GM21576 (cell line): ENCODE measurements at regions not wholly inside any gene's neighbourhood (a gene's known extent, or its start where the extent isn't known, plus 50 kb on each side); places are given as distances from the start of the nearest gene placed in this dataset.

Experiments
- ATAC-seq: cut with Tn5 transposase; IDR thresholded peaks from one replicate; pipeline ENCODE4 v1.9.1; 2021; ENCODE audit warnings: mild to moderate bottlenecking, moderate library complexity; ENCODE audit not compliant: unreplicated experiment

- ATAC-seq: no peak
These were observed 861.9 kb downstream of the NTRK3 start for GRCh38 chr15:87394676-87395075.

- no peak for ATAC-seq
These were observed 868.8 kb downstream of the NTRK3 start for GRCh38 chr15:87387766-87388165.

GRCh38 chr15:87374339-87374738, 882.2 kb downstream of the NTRK3 start:
- ATAC-seq: no peak

GRCh38 chr15:87369269-87369668, 887.3 kb downstream of the NTRK3 start:
- no peak for ATAC-seq

DNA sequence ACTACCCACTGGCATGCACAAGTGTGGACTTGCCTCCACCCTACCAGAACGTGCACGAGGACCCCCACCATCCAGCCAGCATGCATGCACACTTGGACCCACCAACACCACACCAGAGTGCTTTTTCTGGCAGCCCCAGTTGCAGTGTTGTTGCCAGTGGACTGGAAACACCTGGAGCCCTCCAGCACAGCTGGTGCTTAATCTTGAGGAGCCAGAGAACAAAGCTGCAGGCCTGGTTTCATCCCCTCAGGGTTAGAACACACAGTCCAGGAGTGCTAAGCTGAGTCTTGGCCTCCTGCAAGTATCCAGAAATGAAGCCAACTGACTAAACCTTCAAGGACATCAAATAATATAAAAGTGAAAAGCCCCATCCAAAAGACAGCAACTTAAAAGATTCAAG, 888.0 kb downstream of the NTRK3 start:
- no peak for ATAC-seq

DNA sequence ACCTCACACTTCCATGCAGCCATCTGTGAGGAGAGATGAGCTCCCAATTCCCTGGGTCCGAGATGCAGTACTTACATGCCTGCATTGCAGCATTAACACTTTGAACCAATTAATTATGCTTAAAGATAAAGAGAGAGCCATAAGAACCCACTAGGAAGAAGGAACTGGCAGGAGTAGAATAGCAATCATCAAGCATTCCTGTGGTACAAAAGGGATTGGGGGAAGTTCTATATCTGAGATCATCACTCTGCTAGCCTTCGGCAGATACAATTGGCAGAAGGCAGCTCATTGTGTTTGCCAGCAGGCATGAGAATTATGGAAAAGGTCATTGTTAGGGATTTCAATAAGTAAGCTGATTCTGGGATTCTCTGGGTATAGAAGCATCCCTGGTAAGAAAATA, 891.4 kb downstream of the NTRK3 start:
- ATAC-seq: no peak

- ATAC-seq: no peak
These were observed 894.0 kb downstream of the NTRK3 start for GRCh38 chr15:87362531-87362930.

DNA sequence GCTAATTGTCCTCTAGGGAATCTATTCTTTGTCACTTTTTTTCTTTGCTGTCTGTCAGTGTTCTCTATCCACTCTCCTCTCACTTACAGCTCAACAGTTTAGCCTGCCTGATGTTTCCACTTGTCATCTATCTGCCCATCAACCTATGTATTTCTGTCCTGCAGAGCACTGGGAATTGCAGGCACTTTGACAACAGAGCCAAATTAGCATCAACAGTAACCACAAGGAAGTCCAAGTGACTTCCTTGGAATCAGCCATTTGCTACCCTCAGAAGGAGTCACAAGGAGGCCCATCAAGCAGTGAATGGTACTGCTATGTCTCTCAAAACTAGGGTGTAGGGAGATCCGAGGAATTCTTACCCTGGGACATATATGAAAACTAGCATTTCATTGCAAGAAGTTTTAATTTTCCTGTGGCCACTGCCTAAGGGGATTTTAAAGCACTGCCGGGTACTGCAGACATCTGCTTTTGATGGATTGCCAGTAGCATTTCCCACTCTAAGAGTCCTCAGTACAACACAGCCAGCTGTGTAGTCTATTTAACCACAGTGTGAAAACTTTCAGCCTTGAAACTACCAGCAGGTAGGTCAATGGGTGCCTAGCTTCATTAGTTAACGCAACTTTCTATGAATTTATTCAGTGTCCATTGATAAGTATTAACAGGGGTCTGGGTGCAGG, 898.8 kb downstream of the NTRK3 start:
- no peak for ATAC-seq

DNA sequence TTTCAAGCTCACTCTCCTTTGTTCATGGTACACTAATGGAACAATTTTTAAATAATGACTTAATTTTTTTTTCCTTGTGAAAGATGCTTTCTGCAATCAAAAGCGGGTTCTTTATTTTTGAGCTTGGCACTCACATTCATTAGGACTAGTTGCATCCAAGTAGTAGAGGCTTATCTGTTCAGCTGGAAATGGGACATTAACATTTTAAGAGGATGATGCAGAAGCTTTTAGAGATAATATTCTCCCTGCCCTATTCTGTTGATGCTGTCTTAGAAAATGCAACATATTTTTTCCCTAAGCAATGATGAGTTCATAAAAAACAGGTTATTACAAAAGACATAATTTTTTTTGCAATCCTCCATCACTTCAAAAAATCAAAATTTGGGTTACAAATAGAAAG, 900.6 kb downstream of the NTRK3 start:
- no peak for ATAC-seq

DNA sequence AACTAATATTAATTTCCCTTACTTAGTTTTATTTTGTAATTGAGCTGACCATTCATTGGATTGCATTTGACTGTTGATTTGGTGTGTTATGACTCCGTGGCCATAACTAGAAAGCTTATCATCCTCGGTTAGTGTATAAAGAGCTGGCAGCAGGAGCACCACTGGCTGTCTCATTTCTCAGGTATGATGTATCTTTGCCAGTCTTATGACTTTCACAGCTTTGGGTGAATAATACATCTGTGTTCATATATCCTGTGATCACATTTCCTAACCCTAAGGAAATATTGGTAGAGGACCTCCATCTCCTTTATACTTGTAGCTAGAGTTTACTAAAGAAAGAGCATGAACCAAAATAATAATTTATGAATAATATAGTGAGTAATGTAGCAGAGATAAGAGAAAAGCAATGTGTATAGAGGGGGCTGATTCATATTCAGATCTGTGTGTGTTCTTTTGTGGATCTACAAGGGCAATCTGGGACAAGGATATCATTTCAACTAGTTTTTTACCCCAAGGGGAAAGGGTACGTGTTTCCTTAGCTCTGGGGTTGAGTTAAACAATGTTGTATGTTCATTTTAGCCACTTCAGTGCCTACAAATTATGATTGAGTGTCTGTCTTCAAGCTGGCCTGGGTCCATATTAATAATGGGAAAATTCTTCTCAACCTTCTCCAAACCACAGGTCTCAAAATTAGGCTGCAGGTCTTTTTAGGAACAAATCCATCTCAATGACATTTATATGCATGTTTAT, 901.7 kb downstream of the NTRK3 start:
- ATAC-seq: no peak

DNA sequence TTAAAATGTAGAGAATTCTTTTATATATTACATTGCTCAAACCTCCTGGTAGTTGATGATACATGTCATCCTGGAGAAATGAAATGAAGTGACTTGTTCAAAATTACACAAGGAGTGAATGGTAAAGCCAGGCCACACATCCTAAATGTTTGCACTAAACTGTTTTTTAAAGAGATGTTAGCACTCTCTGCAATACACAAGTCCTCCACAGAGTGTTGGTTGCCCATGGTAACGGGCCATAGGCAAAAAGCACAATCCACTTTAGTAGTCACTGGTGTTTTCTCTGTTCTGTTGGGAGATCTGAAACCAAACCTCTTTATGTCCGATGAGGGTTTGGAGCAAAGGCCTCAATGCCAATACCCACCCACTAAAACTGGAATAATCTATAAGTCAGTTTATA, 907.4 kb downstream of the NTRK3 start:
- no peak for ATAC-seq

DNA sequence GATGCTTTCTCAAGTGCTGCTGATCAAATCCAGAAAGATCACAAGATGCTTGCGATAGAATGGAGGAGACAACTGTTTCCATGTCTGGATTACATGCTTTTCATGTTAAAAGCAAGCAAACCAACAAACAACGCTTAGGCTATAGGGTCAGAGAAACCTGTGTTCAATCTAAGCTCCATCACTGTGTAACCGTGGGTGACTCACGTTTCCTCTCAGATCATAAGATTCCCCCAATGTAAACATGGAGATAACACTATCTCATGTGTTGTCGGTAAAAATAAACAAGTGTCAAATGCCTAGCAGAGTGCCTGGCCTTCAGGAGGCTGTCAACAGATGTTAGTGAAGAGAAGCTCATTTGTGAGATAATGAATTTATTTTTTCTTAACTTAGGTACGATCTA, 907.8 kb downstream of the NTRK3 start:
- ATAC-seq: no peak

DNA sequence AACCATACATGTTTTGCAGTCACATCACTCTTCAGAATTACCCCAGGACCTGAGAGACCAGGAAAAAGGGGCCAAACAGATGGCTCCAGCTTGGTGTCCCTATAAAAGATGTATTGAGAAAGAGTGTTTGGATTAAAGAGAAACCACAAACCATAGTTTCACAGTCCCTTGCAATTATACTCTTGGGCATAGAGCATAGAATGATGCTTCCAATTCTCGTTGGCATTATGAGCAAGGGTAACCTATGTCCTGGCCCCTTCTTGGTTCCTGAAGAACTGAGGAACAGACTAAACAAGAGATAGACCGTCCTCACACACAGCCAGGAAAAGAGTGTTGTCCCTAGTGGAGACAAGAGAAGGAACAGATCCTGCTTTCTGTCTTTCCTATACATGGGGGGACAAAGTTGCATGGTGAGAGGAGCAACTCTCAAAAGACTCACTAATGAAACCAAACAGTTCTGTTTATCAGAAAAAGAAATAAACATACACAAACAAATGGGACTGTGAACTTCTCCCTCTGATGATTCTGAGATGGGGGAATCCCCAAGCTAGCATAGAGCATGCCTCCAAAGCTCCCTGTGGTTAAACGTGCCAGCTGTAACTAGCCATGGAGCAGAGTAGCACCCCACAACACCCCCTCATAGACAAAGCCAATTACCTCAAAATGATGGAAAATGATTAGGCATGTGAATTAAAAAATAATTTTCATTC, 908.6 kb downstream of the NTRK3 start:
- ATAC-seq: no peak

DNA sequence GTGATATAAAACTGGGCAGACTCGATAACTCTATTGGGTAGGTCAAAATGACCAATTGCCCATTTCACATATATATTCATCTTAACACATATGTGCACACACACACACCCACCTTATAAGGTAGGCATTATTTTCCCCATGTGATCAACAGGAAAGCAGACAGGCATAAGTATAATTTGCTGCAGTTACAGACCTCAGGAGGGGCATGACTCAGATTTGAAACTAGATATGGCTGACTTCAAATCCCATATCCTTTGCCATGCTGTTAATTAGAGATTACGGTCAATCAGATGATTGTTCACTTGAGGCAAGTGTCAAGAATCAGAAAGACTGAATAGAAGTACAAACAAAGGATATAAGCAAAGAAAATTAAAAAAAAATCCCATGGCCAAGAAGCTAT, 910.6 kb downstream of the NTRK3 start:
- ATAC-seq: no peak

- no peak for ATAC-seq
These were observed 912.6 kb downstream of the NTRK3 start for GRCh38 chr15:87343966-87344365.

DNA sequence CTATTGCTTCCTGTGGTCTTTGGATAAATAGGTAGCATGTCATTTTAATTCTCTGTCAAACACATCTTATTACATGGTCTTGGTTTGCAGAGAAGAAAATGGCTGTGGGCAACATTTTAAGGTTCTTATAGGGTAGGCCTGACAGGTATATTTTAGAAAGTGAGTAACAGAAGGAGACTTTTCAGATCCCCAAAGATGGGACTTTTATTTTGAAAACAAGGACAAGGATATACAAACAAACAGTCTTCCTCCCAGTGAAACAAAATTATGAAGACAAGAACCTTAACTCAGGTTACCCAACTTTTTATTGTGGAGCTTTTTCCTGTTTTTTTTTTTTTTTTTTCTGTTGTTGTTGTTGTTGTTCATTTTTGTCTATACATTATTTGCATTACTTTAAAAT, 916.2 kb downstream of the NTRK3 start:
- no peak for ATAC-seq

GRCh38 chr15:87326269-87326668, 930.3 kb downstream of the NTRK3 start:
- ATAC-seq: no peak

- no peak for ATAC-seq
These were observed 933.7 kb downstream of the NTRK3 start for GRCh38 chr15:87322870-87323269.

- ATAC-seq: no peak
These were observed 934.3 kb downstream of the NTRK3 start for GRCh38 chr15:87322265-87322664.

DNA sequence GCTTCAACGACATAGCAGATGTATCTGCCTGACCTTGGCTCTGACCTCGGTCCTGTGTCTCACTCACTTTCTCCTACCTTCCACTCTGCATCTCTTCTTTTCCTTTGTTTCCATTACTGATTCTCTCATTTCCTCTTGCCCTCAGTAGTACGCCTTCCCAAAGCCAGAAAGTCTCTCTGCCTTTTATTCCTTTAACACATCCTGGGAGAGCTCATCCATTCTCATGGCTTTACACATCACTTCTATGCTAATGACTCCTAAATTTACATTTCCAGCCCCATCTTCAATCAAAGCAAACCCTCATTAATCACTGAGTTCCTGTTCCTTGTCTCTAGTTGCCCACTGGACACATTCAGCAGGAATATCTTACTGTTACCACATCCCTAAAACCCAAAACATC, 938.6 kb downstream of the NTRK3 start:
- ATAC-seq: no peak

GRCh38 chr15:87312221-87312620, 944.3 kb downstream of the NTRK3 start:
- no peak for ATAC-seq

DNA sequence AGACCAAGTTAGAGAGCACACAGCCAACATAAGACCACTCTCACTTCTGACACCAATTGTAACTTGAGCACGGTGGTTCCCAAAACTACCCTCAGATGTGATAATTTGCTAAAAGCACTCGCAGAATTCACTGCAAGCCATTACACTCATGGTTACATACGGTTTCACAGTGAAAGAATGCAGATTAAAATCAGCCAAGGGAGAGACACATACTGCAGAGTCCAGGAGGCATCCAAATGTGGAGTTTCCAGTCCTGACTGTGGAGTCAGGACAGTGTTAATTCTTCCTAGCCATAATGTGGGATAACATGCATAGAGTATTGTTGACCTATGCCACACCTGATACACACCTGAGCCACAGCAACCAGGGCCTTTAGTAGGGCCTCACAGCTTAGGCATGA, 956.4 kb downstream of the NTRK3 start:
- no peak for ATAC-seq
